NCI-H82 (cell line): ENCODE measurements at regions not wholly inside any gene's neighbourhood (a gene's known extent, or its start where the extent isn't known, plus 50 kb on each side); places are given as distances from the start of the nearest gene placed in this dataset.

Source experiments
- DNase-seq: peaks from one replicate; lab custom pipeline; 2025; lab: John Stamatoyannopoulos, UW

DNA sequence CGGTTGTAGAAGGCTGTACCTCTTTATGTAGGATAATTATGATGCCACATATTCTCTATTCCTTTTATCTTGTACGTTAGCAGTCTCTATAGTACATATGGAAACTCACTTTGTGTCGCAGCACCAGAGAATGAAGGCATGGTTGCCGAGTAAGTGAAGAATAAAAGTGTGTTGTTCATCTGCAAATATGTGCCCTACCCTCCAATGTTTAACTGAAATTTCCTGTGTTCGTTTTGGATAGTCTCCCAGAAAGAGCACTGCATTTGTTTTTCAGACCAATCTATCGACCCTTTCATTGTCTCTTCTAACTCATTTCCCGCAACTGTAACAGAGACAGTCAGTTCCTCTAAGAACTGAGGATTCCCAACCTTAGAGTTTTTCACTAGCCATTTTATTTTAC is 592.8 kb downstream of the TUSC7 start:
- DNase-seq, result no peak

DNA sequence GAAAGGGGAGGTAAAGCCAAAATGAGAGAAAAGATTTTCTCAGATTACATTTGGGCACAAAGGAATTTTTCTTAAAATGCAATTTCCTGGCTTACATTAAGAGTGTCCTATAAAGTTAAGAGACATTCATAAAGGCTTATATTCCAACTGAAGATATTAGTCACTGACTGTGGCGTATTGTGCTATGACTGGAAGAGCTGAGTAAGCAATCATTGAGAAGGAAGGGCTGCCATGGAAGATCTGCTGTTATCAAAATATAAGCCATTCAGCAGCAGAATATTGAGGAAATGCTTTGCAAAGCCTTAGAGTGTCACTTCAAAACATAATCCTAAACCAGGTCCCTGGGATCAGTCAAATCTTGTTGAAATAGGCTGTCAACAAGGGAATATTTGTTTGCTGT is 593.9 kb downstream of the TUSC7 start:
- DNase-seq, result no peak

- no peak for DNase-seq
These were observed 595.1 kb downstream of the TUSC7 start for GRCh38 chr3:117304681-117305080.

GRCh38 chr3:117305681-117306080 is 596.1 kb downstream of the TUSC7 start:
- DNase-seq, result no peak

DNA sequence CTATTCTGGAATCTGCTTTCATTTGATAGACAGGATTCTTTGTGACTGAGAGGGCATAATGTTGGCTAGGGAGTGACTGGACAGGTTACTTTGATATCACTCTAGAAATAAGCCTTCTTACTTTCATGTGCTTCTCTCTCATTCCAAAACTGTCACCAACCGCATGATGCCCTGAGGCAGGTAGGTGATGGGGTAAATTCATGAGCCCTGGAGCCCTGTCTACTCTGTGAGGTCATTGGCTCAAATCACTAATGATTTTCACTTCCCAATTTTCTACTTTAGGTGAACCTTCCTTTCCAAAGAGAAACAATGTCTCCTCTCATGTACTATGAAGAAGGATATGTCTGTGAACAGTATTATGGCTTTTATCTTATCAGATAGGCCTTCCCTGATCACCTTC is 596.7 kb downstream of the TUSC7 start:
- no peak for DNase-seq

- DNase-seq, result no peak
These were observed 598.8 kb downstream of the TUSC7 start for GRCh38 chr3:117308353-117308752.

GRCh38 chr3:117308756-117309155 is 599.2 kb downstream of the TUSC7 start:
- DNase-seq, result no peak

- no peak for DNase-seq
These were observed 601.0 kb downstream of the TUSC7 start for GRCh38 chr3:117310536-117310935.

GRCh38 chr3:117314441-117315150 is 605.0 kb downstream of the TUSC7 start:
- peak; percentile 61 for DNase-seq

DNA sequence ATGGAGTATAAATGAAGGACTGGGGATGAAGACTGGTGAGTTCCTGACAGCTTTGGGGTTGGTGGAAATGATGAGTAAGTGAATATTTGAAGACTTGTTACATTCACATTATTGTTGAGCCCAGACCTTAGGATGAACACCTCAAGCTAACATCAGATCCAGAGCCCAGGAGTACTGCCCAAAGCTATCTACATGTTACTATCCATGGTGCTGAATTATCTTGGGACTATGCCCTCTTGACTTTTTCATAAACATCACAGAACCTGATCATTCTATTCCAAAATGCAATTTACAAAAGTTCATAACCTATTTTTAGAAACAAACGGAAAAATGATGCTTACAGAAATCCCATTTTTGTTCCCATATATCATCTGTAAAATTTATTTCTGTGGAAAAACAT is 613.3 kb downstream of the TUSC7 start:
- DNase-seq, result peak; percentile 15

DNA sequence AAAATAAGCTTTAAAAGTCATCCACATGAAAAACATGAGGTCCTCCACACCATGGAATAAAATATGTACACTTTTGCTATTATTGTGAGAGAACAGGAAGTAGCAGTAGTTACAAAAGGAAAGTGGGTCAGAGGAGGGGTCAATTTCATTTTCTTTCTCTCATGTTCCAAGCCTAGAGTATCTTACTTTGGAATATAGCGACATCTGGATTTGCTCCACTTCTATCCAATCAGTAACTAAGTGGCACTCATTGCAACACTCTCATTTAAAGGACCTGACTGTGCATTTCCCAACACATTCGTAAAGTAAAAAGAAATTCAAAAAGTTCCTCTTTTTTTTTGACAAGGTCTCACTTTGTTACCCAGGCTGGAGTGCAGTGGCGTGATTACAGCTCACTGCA is 637.3 kb downstream of the TUSC7 start:
- no peak for DNase-seq

DNA sequence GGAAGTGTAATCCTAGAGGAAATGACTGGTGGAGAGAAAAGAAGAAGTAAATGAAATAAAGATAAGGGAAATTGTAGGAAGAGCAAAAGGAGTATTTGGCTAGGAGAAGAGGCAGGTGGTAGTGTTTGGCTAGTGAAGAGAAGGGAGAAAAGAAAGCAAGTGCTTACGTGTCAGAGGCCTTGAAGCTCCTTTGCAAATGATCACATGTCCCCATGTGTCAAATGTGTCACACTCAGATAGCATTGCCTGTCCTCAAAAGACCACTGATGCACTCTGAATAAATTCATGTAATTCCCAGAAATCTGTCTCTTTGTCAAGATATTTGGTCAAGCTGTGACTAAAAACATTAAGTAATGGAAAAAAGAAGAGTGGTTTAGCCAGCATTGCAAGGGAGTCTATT is 639.3 kb downstream of the TUSC7 start:
- no peak for DNase-seq

- no peak for DNase-seq
These were observed 640.0 kb downstream of the TUSC7 start for GRCh38 chr3:117349566-117349965.

DNA sequence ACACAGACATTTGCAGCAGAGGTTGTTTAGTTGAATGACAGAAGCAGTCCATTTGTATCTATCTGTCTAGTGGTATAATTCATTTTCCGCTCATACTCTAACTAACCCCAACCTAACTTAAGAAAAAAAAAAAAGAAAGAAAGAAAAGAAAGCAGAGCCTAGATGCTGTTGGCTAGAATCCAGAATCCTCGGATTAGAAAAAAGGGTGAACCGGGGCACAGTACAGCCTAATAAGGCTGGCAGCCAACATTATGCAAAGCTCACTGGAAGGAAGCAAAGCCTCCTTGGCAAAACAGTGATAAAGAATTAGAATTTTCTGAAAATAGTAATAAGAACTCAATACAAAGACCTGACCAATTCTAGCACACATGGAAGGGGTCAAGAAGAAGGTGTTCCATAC is 640.8 kb downstream of the TUSC7 start:
- peak; percentile 34 for DNase-seq

DNA sequence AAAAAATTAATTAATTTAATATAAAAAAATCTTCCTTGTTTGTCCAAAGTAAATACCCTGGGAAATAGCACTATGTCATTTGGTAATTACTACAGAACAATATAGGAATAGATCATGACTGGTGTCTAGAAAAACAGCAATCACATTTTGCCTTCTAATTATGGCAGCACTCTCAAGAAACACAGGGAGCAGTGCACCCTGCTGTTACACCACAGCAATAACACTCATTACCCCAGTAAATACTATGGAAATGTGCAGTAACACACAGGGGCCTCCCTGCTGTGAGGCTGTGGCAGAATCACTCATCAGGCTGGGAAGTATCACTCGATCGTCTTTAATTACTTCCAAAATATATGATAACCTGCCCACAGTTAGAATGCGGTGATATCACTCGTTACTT is 646.0 kb downstream of the TUSC7 start:
- peak; percentile 73 for DNase-seq

GRCh38 chr3:117356091-117356705 is 646.6 kb downstream of the TUSC7 start:
- DNase-seq, result no peak

DNA sequence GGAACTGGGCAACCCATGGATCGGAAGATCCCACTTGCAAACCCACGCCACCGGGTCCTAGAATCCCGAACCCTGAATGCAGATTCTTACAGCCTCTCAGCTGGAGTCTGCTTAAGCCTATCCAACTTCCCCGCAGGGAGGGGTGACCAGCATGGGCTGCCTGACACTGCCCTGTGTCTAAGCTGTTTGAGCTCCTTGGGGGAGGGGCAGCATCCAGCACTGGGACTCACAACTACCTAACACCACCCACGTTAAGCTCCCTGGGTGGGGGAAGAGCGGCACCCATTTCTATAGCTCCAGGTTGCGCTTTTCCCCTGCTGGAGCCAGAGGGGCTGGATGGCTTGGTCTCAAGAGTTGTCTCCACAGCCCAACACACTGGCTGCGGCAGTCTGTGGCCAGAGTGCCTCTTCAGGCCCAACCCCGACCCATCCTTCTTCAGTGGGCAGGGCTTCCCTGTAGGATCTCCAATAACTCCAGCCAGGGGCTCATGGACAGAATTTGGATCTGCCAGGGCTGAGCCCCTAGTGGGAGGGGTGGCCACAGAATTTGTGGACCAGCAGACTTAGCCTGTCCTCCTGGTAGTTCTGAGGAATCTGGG is 649.2 kb downstream of the TUSC7 start:
- peak; percentile 41 for DNase-seq

- DNase-seq, result no peak
These were observed 657.0 kb downstream of the TUSC7 start for GRCh38 chr3:117366574-117366973.

DNA sequence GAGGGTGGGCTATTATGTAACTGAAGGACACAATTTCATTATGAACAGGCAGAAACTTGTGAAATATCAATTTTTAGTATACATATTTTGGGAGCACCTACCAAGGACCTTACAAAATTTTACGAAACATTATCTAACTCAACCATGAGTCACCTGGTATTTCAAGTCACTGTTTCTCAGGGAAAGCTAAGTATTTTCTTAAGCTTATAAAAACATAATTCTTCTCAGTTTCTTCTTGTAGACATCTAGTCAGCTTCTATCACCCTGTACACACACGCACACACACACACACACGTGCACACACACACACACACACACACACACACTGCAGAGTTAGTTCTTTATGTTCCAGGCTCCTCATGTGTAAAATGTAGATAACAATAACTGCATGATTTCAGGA is 658.3 kb downstream of the TUSC7 start:
- no peak for DNase-seq

GRCh38 chr3:117380631-117381030 is 671.1 kb downstream of the TUSC7 start:
- no peak for DNase-seq

DNA sequence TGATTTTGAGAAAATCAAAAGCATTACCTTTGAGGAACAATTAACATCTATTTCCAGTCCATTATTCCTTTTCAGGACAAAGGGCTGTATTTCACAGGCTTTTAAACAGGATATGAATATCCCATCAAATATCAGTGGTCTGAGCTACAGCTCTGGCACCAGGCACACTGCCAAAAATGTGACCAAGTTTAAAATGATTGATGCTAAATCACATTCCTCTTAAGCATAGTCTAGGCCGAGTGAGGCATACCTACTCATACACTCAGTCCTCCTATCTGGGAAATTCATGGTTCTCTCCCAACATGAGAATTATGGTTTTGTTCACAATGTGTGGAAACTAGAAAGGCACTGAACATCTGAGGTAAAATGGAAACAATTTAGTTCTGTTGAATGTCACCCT is 683.5 kb downstream of the TUSC7 start:
- no peak for DNase-seq

DNA sequence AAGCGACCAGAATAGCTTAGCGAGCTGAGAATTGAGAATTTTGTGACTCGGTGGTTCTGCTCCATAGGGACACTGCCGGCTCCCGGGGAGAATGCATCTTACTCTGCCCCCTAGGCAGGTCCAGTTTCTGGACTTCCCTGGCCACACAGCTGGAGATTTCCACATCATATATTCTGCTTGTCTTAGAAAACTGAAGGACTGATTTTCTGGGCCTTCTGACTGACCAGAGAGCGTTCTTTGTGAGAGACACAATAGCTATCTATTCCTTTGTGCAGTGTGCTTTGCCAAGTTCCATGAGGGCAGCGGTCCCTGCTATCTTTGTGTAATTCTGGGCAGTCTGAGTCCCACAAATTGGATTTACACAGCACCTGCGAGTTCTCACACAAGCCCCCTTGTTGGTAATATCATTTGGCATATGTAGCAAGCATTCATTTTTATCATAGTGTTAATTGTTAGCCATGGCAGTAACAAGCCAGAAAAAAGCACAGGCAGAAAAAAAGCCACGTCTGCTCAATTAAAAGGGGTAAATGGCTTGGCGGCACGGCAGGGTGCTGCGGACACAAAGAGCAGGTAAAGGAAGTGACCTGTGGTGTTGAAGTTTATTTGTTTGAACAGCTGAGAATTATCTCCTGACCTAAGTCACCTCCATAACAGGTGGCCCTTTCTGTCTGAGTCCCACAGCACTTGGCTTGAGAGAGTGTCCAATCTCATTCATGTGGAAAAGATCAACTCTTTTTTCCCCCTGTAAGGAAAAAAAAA is 688.7 kb downstream of the TUSC7 start:
- peak; percentile 53 for DNase-seq
